ENCODE measurements at regions not wholly inside any gene's neighbourhood (a gene's known extent, or its start where the extent isn't known, plus 50 kb on each side); places are given as distances from the start of the nearest gene placed in this dataset.
A peak's percentile ranks its signal among the peaks of the same experiment; 100 is the strongest.

DNA sequence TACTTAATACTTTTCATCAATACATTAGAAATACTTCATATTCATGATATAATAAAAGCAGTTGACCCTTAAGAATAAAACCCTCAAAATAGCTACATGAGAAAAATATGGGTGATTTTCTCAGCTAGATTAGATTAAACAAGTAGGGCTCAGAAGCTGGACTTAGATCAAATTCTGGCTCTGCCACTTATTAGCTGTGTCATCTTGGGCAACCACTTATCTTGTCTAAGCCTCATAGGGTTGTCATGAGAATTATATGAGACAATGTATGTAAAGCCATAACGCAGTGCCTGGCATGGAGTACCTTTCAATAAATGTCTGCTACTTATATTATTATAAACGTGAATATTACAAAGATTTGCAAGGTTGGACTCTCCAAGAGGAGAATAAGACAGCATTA, 84.3 kb upstream of the PGRMC2 start:
- peaks cover 0 to 3% (median 1%) of the 10 kb centered on the region in 4 donors for H3K4me1 ChIP-seq
- no peaks in the 10 kb centered on the region for H3K9me3 ChIP-seq
- DNase-seq (no peak), ATAC-seq (ENCODE audit: low FRiP score in 2 of 2) (no peak)
- no peaks in the 10 kb centered on the region for H3K36me3 ChIP-seq
- H3K4me3 ChIP-seq, result no peak overlapping the region
- H3K27ac ChIP-seq, result no peak overlapping the region
- no peaks in the 10 kb centered on the region for H3K27me3 ChIP-seq
- TF ChIP-seq POLR2AphosphoS5 (IDR thresholded peaks at IDR 0.05) (no peak), CTCF (IDR thresholded peaks at IDR 0.05) (no peak), POLR2A (IDR thresholded peaks at IDR 0.05) (no peak), EP300 (IDR thresholded peaks at IDR 0.05) (no peak)
- WGBS, 2 donors, result 90 to 91% methylated on average over 2 of the region's 2 CpGs

DNA sequence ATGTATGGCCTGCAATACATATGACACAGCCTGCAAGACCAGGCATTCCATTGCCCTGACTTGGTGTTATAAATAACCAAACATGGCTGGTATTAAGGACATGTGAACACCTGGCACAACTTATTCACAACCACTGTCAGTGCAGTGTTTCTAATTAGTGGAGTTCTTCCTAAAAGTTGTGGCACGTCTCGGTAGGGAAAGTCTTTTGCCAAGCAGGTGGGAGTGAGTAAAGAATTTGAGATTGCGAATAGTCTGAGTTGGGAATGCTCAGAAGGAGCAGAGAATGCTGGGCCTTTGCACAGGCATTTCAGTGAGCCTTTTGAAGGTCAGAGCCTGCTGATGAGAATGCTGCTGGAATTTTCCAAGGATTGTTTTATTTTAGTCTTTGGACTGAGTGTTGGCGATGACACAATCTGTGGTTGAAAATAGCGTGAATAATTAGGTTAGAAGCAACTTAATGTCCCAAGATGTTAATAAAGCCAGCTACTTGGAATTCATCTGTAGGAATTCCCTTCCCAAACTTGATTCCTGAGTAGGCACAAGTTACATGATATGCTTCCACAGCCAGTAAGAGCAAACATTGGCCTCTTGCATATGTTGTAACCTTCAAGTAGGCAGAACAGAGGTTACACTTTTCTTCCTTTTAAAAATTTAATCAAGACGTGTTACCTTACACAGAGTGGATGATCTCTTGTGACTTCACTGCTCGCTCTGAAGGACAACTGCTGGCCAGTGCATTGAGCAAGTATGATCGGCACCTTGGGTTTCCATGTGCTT, 83.6 kb upstream of the PGRMC2 start:
- 71 to 80% methylated on average over 8 of the region's 8 CpGs for WGBS, 2 donors
- H3K27ac ChIP-seq, result peak overlapping the region in 1 of 4 donors; percentile 11
- H3K27me3 ChIP-seq, result no peaks in the 10 kb centered on the region
- H3K9me3 ChIP-seq, result no peaks in the 10 kb centered on the region
- ATAC-seq (ENCODE audit: low FRiP score in 2 of 2) (peak; percentile 59 to 68), DNase-seq (peak in 1 of 2 donors; percentile 33)
- peaks cover 0 to 3% (median 1%) of the 10 kb centered on the region in 4 donors for H3K4me1 ChIP-seq
- no peaks in the 10 kb centered on the region for H3K36me3 ChIP-seq
- no peak for TF ChIP-seq CTCF (IDR thresholded peaks at IDR 0.05)
- no peak overlapping the region for H3K4me3 ChIP-seq

DNA sequence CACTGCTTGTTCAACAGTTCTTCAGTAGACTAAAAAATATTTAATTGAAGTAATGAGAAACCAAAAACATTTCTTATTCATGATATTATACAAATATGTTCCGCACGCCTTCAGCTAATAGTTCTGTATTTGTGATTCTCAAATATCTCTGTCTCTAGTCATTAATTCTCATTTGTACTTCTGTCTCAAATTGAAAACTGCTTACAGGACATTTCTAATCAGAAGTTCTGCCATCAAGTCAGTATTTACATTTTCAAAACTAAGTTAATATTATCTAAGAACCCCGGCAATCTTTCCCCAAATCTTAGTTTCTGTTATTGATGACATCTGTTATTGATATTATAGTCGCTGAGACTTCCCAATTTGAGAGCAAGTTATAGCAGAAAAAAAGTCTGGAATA, 78.6 kb upstream of the PGRMC2 start:
- no peak overlapping the region for H3K27ac ChIP-seq
- TF ChIP-seq POLR2A (IDR thresholded peaks at IDR 0.05) (no peak), CTCF (IDR thresholded peaks at IDR 0.05) (no peak), POLR2AphosphoS5 (IDR thresholded peaks at IDR 0.05) (no peak)
- H3K27me3 ChIP-seq, result no peaks in the 10 kb centered on the region
- no peak overlapping the region for H3K4me3 ChIP-seq
- ATAC-seq (ENCODE audit: low FRiP score in 2 of 2) (no peak), DNase-seq (no peak)
- H3K36me3 ChIP-seq, result no peaks in the 10 kb centered on the region
- H3K4me1 ChIP-seq, result peaks cover 0 to 3% (median 0%) of the 10 kb centered on the region in 4 donors
- 80 to 89% methylated on average over 4 of the region's 4 CpGs for WGBS, 2 donors
- no peaks in the 10 kb centered on the region for H3K9me3 ChIP-seq

DNA sequence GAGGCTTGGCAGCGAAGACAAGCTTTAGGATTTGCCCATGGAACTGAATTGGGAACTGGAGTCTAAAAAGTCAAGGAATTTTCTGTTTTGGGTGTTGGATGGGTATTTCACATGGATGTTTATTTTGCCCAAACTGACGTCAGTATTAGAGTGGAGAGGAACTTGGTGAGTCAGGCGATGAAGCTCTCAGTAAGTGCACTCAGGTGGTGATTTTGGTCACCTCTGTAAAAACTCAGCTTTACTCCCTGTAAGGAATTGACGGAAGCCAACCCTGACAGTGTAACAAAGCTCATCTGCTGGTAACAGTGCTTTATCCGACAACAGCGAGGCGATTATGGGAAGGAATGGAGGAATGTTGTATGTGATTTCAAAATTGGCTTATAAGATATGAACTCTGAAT, 77.0 kb upstream of the PGRMC2 start:
- no peaks in the 10 kb centered on the region for H3K27me3 ChIP-seq
- ATAC-seq (ENCODE audit: low FRiP score in 2 of 2), result no peak
- DNase-seq, result no peak

More for the DNA sequence above, 77.0 kb upstream of the PGRMC2 start:
- Histone ChIP-seq H3K27ac (no peak overlapping the region), H3K36me3 (no peaks in the 10 kb centered on the region), H3K9me3 (no peaks in the 10 kb centered on the region), H3K4me1 (no peaks in the 10 kb centered on the region), H3K4me3 (no peak overlapping the region)
- WGBS, 2 donors, result 89 to 91% methylated on average over 7 of the region's 7 CpGs
- TF ChIP-seq EP300 (IDR thresholded peaks at IDR 0.05), result no peak
- TF ChIP-seq POLR2AphosphoS5 (IDR thresholded peaks at IDR 0.05), result no peak
- TF ChIP-seq POLR2A (IDR thresholded peaks at IDR 0.05), result no peak
- no peak for TF ChIP-seq CTCF (IDR thresholded peaks at IDR 0.05)

All from upper lobe of left lung (tissue), 6 donors.